NCI-H748 treated with DMSO at 0.1 percent for 48 hours (cell line): ENCODE measurements at regions not wholly inside any gene's neighbourhood (a gene's known extent, or its start where the extent isn't known, plus 50 kb on each side); places are given as distances from the start of the nearest gene placed in this dataset.

Experiments
- DNase-seq: peaks from one replicate; lab custom pipeline; 2025; lab: John Stamatoyannopoulos, UW

- no peak for DNase-seq
Measured at GRCh38 chr7:1286946-1287645, 54.4 kb downstream of the UNCX start.

DNA sequence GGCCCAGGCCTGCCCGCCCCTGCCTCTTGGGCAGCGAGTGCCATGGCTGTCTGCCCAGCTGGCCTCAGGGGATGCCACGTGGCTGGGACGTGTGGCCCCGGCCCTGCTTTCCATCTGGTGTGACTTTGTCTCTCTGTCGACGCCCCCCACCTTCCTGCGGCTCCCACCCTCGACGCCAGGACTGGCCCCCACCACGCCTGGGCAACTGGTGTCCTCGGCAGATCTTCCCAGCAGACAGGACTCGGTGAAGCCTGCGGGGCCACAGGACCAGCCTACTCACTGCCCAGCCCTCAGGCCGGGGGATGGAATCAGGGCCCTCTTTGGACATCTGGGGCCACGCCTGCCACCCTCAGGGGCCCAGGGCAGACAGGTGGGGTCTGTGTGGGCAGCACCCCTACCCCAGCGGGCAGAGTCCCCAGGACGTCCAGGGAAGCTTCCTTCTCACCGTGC, 55.1 kb downstream of the UNCX start:
- no peak for DNase-seq

DNA sequence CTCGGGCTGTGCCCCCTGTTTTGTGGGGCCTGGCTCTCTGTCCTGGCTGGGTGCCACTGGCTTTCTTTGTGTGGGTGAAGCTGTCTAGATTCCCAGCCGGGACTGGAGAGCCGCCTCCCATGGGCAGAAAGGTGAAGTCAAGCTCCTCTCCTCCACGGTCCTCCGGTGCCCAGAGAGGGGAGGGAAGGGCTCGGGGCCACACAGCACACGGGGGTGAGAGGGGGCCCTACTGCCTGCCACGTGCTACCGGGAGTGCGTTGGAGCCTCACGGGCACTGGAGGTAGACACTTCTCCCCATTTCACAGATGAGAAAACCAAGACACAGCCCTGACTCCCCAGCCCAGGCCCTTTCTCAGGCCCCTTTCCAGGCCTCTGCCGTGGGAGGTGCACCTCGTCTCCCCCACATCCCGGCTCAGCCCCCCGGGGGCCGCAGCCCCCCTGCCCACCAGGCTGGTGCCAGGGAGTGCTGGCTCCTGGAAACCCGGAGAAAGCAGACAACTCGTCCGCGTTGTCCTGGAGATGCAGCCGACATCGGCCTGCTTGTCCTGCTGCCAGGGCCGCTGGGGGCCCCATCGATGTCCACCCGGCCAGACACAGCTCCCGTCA, 55.8 kb downstream of the UNCX start:
- DNase-seq, result no peak

DNA sequence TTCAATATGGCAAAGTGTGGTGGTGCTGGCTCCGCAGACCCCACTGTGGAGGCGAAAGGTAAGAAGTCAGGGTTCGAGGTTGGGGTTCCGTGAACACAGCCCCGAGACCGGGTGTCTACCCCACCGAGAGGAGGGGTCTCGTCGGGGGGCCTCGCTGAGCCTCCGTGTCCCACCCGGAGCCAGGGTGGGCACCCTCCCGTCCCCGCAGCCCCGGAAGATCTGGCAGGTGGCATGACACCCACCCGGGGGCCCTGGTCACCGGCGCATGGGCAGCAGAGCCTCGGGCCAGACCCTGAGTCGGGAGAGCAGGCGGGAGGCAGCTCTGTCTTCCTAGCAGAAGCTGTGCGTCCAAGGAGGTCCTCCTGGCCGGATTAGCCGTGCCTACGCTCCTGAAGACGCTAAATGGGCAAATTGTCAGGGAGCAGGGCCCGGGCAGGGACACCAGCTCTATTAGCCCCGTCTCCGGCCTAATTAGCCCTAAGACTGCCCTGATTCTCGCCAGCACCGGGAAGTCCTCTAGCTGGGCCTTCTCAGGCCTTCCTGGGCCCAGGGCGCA, 56.4 kb downstream of the UNCX start:
- no peak for DNase-seq

DNA sequence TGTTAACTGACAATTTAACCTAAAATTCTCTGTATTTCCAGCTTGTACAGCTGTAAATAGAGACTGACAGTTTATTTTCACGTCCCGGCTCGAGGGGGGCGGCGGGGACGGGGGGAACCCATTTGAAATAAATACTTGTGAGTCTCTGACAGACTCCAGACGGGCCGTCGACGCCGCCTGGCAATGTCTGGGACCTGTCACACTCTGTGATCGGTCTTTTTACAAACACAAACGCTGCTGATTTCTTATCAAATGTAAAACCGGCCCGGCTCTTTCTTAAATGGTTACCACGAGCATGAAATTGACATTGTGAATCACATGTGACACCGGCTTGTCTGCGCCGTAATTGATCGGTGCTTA, 57.0 kb downstream of the UNCX start:
- DNase-seq, result peak; percentile 38

DNA sequence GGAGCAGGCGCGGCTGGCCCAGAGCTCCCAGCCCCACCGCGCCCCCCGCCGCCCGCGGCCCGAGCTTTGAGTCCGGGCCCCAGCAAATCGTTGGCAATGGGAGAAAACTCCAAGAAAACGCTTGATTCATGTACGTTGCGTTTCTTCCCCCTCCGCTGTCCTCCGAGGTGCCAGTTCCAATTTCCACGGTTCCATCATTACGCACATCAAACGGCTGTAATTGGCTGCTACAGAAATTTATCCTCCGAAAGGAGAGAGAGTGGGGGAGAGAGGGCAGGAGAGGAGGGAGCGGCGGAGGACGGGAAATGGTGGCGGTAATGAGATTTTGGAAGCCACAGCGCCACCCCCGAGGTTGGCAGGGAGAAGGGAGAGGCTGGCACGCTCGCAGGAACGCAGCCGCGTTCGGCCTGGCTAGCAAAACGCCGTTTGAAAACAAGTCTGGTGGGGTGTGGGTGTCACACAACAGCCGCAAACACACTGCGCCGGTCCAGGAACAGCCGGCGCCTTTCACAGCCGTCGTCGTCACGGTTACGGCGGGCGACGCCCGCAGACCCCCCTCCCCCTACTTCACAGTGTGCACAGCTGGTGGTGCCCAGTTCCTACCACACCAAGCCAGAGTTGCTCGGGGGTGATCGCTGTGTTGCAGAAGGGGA, 57.5 kb downstream of the UNCX start:
- DNase-seq, result peak; percentile 77

- DNase-seq, result no peak
Measured at GRCh38 chr7:1290679-1291356, 58.1 kb downstream of the UNCX start.

DNA sequence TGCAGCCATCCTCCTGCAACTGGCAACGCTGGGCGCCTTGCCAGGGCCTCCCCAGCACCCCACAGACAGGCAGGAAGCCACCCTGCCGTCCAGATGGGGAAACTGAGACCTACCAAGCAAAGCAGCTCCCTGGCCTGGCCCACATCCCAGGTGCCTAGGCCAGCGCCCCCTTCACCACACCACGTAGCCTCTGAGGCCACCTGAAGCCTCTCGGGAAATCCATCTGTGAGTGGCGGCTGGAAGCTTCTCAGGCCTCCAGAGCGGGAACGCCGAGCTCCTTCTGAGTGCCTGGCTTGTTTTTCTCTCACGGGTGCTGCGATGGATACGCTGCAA, 58.7 kb downstream of the UNCX start:
- DNase-seq, result no peak

GRCh38 chr7:1291845-1292765, 59.4 kb downstream of the UNCX start:
- no peak for DNase-seq

DNA sequence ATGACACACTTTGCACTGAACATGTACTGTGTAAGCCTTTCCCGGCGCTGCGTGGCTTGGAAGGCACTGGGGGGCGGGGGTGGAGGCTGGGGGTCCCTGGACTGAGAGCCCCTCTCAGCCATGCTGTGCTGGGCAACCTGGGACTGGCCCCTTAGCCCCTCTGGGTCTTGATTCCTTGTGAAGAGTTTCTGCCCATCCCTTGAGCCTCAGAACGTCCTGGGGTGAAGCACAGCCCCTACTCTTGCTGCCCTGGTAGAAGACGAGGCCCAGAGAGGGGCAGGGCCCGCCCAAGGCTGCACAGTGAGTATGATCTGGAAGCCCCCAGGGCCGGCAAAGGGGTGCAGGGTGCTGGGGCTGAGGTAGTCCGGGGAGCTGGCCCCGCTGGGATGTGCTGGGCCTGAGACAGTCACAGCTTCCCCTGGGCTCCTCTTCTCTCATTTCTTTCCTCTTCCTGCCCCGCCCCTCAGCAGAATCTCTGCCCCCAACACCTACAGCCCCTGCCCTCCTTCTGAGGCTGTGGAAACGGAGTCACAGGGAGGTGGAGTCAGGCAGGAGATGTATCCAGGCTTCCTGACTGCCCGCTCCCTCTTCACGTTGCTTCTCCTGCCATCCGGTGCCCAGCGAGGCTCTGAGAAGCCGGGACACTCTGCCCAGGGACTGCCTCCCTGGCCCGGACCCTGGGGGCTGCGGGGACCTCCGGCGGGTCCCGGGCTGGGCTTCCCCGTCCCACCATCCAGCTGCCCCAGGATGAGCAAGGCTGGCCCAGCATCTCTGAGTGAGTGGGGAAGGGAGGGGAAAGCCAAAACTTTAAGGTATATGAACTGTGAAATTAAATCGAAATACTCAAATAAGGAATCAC, 60.5 kb downstream of the UNCX start:
- no peak for DNase-seq

- no peak for DNase-seq
Measured at GRCh38 chr7:1293950-1294411, 61.3 kb downstream of the UNCX start.

DNA sequence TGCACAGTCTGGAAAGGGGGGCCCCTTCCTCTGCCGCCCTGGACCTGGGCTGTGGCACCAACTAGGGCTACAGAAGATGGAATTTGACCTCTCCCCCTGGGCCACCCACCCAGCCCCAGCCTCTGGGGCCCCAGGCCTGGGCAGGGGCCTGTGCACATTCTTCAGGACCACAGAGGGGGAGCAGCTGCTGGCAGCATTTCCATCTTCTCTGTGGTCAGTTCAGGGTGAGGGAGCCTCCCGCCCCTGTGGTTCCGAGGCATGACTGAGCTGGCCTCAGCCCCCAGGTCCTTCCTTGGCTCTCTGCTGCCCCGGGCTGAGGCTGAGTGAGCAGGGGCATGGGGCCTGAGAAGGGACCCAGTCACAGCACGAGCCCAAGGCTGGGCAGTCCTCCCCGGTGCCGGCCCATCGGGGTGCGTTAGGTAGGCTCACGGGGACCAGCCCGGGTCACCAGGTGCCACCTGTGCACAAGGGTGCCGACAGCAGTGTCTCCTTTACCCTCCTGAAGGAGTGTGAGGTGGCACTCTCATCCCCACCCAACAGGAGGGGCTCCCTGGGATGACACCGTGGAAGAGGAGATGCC, 63.2 kb downstream of the UNCX start:
- no peak for DNase-seq

DNA sequence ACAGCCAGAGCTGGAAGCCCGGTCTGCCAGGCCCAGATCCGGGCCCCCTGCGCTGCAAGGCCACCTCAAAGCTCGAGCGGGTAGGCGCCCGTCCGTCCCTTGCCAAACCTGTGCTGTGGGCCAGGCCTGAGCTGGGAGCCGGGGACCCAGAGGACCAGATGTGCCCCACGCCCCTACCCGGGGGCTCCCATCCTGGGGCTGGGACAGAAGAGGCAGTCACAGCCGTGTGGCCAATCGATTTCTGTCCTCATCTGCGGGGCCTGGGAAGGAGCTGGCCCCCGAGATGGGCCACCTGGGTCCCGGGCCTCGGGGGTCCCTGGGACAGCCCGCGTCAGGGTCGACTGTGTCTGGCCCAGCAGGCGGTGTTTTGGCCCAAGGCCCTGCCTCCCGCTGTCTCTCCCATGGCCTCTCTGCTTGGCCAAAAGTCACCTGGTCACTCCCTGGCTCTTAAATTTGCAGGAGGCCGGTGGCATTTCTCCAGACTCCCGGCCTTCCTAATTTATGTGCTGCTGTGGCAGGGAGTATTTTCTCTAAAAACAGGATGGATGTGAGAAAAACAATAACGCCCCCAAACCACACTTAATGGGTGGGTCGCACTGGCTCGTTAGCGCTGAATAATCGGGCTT, 63.8 kb downstream of the UNCX start:
- no peak for DNase-seq

DNA sequence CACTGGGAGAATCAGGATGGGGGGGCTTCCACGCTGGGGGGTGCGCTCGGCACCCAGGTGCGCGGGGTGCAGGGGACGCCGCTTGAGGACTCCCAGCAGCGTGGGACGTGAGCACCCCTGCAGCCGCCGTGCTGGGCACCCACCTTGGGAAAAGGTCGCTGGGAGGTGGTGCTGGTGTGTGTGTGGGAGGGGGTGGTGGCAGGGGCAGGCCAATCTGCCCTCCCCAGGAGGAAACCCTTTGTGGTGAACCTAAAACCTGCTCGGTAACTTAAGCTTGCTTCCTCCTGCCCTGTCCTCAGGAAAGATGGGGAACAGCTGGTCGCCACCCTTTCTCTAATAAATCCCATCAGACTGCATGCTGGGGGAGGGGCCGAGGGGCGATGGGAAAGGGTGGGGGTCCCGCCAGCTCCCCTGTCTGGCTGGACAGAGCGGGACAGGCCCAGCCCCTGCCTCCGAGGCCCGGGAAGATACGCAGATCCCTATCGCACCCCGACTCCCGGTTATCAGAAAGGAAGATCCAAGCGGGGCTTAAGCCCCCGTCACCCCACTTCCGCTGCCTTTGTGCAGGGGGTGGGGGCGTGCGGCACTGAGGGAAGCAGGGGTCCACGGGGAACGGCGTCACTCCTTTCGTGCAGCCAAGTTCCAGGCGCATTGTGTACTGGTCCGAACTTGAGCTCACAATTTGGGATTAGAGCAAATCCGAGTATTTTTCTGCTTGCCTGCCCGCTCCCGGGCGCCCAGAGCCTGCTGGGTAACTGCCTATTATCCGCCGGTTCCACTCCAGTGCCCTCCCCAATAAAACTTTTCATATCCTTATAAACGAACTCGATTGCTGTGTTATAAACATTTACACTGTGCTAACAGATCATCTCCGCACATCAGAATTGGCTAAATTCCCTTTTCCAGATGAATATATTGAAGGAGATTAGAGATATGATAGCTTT, 64.6 kb downstream of the UNCX start:
- DNase-seq, result no peak

DNA sequence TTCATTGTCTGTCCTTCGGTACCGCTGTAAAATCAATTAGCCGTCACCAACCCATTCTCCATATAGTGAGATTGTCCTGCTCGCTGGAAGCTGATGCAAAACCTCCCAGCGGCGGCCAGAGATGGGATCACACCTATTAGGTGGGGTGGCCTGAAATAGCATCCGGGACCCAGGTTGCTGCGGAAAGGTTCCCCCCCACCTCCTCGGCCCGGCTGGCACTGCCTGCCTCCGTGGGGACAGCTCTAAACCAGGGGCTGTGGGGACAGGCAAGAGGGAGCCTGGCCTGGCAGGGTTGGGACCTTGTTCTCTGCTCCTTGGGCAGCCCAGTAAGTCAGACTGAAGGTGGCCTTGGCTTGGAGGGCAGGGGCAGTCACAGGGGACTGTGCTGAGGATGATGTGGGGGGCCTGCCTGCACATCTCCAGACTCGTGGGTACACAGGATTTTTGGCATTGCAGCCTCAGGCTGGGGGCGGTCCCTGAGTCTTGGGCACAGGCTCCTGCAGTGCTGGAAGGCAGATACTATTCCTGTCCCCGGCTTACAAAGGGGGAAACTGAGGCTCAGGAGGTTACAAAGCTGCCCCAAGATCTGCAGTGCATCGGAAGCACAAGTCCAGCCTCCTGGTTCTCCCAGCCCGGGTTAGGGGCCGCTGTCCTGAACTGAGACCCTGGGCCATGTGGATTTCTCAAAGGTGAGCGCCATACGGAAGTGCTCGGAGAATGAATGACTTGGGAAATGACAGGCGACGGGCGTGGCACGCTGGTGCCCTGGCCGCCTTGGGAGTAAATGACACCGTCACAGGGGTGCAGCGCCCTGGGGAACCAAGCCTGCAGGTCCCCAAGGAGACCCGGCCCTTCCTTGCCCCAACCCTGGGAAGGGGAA, 65.6 kb downstream of the UNCX start:
- no peak for DNase-seq

GRCh38 chr7:1298931-1299885, 66.5 kb downstream of the UNCX start:
- DNase-seq, result no peak
